GM23338 (cell line): ENCODE measurements at regions not wholly inside any gene's neighbourhood (a gene's known extent, or its start where the extent isn't known, plus 50 kb on each side); places are given as distances from the start of the nearest gene placed in this dataset.

Experiments used
- CREB1 ChIP-seq: fragments of 250-450 bp; sonication (Bioruptor Pico); IDR thresholded peaks from 2 replicates; pipeline ENCODE4 v1.5.0; 2020; ENCODE audit warnings: low read depth, mild to moderate bottlenecking, moderate library complexity
- EZH2 ChIP-seq: fragments of 200-600 bp; sonication (generic); IDR thresholded peaks from one replicate; pipeline ENCODE4 v1.8.0; 2017; ENCODE audit warnings: antibody characterized with exemption, mild to moderate bottlenecking, low read depth; ENCODE audit not compliant: unreplicated experiment
- EZH2phosphoT487 ChIP-seq: fragments of 200-600 bp; sonication (generic); IDR thresholded peaks from one replicate; pipeline ENCODE4 v1.8.1; 2018; ENCODE audit warnings: antibody characterized with exemption; ENCODE audit not compliant: unreplicated experiment
- JUNB ChIP-seq: IDR thresholded peaks from one replicate; pipeline ENCODE4 v1.6.1; 2016; ENCODE audit warnings: antibody characterized with exemption; ENCODE audit not compliant: unreplicated experiment
- POLR2AphosphoS5 ChIP-seq: IDR thresholded peaks from 2 replicates; pipeline ENCODE4 v1.6.1; 2016; ENCODE audit warnings: antibody characterized with exemption, low read depth
- TF ChIP-seq, protein P1 (sequence below), 2 experiments: fragments of 200-600 bp in 1 of 2; sonication (generic) in 1 of 2; conservative IDR thresholded peaks; 2 replicates each; pipeline versions ENCODE4 v1.5.1 to v1.6.1; 2016 to 2017; ENCODE audit warnings: antibody characterized with exemption in 2 of 2, low read depth in 2 of 2, mild to moderate bottlenecking in 2 of 2, moderate library complexity in 1 of 2
- TF ChIP-seq, protein P2 (sequence below): IDR thresholded peaks from one replicate; pipeline ENCODE4 v1.6.1; 2018; ENCODE audit warnings: antibody characterized with exemption; ENCODE audit not compliant: unreplicated experiment
- TF ChIP-seq, protein P3 (sequence below): fragments of 250-450 bp; sonication (Bioruptor Pico); IDR thresholded peaks from 2 replicates; pipeline ENCODE4 v1.5.0; 2020; ENCODE audit warnings: mild to moderate bottlenecking, moderate library complexity
- TF ChIP-seq, protein P4 (sequence below): IDR thresholded peaks from 2 replicates; pipeline ENCODE4 v1.6.1; 2016; ENCODE audit warnings: antibody characterized with exemption

DNA sequence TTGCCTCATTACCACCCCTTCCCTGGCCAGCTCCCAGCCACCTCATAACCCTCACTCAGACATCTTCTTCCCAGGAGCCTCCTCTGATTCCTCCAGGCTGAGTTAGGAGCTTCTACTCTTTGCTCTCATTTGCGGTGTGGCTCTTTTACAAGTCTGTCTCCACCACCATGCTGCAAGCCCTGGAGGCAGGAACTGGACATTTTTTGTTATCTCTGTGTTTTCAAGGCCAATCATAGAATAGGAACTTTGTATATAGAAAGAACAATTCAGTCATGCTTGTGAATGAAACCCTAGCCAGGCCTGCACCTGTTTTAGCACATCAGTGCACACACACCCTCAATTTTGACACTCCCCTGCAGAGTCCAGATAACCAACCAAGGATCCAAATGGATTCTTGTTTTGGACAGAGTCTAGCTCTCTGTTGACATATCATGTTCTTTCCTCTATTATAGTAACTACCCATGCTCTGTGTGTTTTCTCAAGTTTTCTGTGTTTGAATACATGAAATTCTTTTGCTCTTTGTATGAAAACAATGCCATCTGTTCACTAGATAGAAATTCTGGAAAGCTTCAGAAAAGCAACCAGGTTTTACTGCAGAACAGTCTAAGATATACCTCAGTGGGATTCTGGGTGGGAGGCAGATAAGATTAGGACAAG, 60.9 kb upstream of the ZNF648 start:
- TF ChIP-seq CREB1 (CRISPR knock-in tag) (no peak), EZH2 (no peak), POLR2AphosphoS5 (no peak), JUNB (no peak), EZH2phosphoT487 (no peak)
- TF ChIP-seq, protein P1, sequence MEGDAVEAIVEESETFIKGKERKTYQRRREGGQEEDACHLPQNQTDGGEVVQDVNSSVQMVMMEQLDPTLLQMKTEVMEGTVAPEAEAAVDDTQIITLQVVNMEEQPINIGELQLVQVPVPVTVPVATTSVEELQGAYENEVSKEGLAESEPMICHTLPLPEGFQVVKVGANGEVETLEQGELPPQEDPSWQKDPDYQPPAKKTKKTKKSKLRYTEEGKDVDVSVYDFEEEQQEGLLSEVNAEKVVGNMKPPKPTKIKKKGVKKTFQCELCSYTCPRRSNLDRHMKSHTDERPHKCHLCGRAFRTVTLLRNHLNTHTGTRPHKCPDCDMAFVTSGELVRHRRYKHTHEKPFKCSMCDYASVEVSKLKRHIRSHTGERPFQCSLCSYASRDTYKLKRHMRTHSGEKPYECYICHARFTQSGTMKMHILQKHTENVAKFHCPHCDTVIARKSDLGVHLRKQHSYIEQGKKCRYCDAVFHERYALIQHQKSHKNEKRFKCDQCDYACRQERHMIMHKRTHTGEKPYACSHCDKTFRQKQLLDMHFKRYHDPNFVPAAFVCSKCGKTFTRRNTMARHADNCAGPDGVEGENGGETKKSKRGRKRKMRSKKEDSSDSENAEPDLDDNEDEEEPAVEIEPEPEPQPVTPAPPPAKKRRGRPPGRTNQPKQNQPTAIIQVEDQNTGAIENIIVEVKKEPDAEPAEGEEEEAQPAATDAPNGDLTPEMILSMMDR (conservative IDR thresholded peaks at IDR 0.05; ENCODE audit: low read depth in 2 of 2): no peak
- TF ChIP-seq, protein P2, sequence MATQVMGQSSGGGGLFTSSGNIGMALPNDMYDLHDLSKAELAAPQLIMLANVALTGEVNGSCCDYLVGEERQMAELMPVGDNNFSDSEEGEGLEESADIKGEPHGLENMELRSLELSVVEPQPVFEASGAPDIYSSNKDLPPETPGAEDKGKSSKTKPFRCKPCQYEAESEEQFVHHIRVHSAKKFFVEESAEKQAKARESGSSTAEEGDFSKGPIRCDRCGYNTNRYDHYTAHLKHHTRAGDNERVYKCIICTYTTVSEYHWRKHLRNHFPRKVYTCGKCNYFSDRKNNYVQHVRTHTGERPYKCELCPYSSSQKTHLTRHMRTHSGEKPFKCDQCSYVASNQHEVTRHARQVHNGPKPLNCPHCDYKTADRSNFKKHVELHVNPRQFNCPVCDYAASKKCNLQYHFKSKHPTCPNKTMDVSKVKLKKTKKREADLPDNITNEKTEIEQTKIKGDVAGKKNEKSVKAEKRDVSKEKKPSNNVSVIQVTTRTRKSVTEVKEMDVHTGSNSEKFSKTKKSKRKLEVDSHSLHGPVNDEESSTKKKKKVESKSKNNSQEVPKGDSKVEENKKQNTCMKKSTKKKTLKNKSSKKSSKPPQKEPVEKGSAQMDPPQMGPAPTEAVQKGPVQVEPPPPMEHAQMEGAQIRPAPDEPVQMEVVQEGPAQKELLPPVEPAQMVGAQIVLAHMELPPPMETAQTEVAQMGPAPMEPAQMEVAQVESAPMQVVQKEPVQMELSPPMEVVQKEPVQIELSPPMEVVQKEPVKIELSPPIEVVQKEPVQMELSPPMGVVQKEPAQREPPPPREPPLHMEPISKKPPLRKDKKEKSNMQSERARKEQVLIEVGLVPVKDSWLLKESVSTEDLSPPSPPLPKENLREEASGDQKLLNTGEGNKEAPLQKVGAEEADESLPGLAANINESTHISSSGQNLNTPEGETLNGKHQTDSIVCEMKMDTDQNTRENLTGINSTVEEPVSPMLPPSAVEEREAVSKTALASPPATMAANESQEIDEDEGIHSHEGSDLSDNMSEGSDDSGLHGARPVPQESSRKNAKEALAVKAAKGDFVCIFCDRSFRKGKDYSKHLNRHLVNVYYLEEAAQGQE: no peak
- TF ChIP-seq, protein P3, sequence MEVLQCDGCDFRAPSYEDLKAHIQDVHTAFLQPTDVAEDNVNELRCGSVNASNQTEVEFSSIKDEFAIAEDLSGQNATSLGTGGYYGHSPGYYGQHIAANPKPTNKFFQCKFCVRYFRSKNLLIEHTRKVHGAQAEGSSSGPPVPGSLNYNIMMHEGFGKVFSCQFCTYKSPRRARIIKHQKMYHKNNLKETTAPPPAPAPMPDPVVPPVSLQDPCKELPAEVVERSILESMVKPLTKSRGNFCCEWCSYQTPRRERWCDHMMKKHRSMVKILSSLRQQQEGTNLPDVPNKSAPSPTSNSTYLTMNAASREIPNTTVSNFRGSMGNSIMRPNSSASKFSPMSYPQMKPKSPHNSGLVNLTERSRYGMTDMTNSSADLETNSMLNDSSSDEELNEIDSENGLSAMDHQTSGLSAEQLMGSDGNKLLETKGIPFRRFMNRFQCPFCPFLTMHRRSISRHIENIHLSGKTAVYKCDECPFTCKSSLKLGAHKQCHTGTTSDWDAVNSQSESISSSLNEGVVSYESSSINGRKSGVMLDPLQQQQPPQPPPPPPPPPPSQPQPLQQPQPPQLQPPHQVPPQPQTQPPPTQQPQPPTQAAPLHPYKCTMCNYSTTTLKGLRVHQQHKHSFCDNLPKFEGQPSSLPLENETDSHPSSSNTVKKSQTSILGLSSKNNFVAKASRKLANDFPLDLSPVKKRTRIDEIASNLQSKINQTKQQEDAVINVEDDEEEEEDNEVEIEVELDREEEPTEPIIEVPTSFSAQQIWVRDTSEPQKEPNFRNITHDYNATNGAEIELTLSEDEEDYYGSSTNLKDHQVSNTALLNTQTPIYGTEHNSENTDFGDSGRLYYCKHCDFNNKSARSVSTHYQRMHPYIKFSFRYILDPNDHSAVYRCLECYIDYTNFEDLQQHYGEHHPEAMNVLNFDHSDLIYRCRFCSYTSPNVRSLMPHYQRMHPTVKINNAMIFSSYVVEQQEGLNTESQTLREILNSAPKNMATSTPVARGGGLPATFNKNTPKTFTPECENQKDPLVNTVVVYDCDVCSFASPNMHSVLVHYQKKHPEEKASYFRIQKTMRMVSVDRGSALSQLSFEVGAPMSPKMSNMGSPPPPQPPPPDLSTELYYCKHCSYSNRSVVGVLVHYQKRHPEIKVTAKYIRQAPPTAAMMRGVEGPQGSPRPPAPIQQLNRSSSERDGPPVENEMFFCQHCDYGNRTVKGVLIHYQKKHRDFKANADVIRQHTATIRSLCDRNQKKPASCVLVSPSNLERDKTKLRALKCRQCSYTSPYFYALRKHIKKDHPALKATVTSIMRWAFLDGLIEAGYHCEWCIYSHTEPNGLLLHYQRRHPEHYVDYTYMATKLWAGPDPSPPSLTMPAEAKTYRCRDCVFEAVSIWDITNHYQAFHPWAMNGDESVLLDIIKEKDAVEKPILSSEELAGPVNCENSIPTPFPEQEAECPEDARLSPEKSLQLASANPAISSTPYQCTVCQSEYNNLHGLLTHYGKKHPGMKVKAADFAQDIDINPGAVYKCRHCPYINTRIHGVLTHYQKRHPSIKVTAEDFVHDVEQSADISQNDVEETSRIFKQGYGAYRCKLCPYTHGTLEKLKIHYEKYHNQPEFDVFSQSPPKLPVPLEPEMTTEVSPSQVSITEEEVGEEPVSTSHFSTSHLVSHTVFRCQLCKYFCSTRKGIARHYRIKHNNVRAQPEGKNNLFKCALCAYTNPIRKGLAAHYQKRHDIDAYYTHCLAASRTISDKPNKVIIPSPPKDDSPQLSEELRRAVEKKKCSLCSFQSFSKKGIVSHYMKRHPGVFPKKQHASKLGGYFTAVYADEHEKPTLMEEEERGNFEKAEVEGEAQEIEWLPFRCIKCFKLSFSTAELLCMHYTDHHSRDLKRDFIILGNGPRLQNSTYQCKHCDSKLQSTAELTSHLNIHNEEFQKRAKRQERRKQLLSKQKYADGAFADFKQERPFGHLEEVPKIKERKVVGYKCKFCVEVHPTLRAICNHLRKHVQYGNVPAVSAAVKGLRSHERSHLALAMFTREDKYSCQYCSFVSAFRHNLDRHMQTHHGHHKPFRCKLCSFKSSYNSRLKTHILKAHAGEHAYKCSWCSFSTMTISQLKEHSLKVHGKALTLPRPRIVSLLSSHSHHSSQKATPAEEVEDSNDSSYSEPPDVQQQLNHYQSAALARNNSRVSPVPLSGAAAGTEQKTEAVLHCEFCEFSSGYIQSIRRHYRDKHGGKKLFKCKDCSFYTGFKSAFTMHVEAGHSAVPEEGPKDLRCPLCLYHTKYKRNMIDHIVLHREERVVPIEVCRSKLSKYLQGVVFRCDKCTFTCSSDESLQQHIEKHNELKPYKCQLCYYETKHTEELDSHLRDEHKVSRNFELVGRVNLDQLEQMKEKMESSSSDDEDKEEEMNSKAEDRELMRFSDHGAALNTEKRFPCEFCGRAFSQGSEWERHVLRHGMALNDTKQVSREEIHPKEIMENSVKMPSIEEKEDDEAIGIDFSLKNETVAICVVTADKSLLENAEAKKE (CRISPR knock-in tag): no peak
- TF ChIP-seq, protein P4, sequence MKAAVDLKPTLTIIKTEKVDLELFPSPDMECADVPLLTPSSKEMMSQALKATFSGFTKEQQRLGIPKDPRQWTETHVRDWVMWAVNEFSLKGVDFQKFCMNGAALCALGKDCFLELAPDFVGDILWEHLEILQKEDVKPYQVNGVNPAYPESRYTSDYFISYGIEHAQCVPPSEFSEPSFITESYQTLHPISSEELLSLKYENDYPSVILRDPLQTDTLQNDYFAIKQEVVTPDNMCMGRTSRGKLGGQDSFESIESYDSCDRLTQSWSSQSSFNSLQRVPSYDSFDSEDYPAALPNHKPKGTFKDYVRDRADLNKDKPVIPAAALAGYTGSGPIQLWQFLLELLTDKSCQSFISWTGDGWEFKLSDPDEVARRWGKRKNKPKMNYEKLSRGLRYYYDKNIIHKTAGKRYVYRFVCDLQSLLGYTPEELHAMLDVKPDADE: no peak
